NCI-H2029 (cell line): ENCODE measurements at regions not wholly inside any gene's neighbourhood (a gene's known extent, or its start where the extent isn't known, plus 50 kb on each side); places are given as distances from the start of the nearest gene placed in this dataset.

Experiments
- DNase-seq: peaks from one replicate; lab custom pipeline; 2025; lab: John Stamatoyannopoulos, UW

DNA sequence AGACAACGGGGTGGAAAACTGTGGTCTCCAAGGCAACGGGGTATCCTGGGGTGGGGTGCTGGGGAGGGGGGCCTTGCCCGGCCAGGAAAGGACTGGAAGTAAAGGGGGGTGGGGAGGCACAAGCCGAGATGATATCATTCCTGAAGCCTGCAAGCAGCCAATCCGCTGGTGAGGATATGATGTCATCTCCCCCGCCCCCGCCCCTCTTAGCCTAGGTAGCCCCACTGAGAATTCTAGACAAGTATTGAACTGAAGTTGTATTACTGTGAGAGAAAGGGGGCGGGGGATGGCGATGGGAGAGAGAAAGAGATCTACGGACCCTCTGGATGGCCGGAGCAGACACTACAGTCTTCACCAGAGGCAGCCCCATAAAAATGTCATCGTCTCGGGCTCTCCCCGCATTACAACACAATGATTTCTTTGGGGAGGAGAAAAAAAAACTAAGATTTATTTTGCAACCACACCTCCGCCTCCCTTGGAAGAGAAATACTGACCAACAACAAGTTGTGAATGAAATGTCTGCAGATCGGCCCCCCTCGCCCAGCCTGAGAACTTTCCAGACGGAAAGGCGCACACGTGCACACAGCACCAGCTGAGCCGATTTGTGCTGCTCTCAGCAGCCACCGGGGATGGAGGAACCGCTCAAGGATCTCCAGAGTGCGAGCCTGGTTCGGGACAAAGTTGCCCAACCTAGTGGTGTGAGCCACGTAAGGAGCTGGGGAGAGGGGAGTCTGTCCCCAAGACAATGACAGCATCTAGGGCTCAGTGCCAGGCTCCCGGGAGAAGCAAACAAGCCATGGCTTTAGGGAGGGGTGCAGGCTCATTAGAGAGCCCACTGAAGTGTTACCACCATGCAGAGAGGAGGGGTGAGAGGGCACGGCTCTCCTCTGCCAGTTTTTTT lies 222.1 kb downstream of the SOX9 start:
- DNase-seq = no peak

DNA sequence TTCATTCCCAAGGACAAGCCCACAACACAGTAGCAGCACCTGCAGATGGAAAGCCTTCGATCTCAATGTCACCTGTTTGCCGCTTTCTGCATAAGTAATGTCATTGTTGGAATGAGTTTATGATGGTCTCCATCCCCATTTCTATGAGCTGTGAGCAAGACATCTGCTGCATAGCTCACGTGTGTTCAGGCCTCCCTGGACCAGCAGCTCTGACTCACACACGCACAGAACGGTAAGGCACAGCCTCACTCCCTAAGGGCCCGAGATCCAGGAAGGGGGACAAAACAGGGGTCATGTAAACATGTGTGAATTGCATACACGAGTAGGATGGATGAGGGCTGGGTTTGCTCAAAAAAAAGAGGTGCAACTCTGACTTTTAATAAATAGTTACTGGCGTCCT lies 223.1 kb downstream of the SOX9 start:
- no peak for DNase-seq

DNA sequence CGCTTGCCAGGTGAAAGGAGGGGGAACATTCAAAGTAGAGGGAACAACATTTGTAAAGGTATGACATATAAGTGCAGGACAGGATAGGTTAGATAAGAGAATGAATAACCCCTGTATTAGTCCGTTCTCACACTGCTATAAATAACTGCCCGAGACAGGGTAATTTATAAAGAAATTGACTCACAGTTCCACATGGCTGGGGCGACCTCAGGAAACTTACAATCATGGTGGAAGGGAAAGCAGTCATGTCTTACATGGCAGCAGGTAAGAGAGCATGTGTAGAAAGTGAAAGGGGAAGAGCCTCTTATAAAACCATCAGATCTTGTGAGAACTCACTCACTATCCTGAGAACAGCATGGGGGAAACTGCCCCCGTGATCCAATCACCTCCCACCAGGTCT lies 223.8 kb downstream of the SOX9 start:
- no peak for DNase-seq

DNA sequence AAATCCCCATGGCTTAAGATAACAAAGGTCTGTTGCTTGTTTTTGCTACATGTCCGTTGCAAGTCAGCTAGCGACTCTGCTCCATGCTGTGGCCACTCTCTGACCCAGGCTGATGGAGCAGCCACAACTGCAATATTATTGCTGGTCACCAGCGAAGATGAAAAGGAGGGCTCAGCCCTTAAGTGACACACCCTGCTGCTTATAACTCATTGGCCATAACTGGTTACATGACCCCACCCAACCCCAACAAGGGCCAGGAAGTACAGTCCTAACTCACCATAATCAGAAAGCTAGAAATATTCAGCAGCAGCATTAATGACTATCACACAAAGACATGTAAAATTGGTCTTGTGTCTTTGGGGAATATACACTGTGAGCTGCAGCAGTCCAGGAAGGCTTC lies 224.3 kb downstream of the SOX9 start:
- no peak for DNase-seq

DNA sequence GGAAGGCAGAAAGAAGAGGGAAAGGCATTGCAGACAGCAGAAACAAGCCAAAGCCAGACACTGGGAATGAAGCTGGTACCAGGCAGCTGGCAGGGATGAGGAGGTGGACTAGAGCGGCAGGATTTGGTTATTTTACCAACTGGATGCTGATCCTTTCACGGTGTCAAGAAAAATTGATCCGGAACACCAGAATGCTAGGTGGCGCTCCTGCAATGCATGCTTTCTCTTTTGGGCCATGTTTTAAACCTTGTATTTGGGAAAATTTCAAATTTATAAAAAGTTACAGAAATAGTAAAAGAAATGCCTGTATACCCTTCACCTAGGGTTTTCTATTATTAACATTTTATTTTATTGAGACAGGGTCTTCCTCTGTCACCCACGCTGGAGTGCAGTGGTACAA lies 224.7 kb downstream of the SOX9 start:
- no peak for DNase-seq

DNA sequence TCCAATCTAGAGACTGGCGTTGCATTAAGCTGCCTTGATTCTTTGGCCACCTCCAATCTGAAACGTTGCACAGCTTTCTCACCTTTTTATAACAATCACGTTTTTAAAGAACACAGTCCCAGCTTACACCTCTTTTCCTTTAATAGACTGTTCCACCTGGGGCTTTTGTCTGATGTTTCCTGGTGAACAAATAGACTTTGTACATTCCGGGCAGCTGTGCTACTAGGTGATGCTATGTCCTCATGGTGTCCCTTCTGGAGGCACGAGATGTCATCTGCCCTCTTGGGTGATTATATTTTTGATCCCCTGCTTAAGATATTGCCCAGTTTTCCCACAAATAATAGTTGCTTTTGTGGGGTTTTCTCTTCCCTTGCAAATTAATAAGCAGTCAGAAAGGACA lies 225.5 kb downstream of the SOX9 start:
- DNase-seq = no peak

DNA sequence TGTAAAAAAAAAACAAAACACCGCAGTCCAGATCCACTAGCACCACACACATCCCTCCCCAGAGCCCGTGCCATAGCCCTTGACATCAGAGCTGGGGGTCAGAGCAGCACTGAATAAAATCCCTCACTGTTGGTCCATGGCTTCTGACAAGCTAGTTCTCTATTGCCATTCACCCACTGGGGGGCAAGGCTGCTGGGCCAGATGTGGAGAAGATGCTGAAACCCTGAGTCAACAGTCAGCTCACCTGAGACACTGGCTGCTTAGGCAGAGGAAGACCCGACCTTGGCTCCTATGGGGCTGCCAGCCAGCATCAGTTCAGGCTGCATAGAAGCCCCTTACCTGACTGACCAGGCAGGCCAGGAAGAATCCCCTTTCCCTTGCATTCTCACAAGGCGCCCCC lies 228.2 kb downstream of the SOX9 start:
- DNase-seq = no peak

DNA sequence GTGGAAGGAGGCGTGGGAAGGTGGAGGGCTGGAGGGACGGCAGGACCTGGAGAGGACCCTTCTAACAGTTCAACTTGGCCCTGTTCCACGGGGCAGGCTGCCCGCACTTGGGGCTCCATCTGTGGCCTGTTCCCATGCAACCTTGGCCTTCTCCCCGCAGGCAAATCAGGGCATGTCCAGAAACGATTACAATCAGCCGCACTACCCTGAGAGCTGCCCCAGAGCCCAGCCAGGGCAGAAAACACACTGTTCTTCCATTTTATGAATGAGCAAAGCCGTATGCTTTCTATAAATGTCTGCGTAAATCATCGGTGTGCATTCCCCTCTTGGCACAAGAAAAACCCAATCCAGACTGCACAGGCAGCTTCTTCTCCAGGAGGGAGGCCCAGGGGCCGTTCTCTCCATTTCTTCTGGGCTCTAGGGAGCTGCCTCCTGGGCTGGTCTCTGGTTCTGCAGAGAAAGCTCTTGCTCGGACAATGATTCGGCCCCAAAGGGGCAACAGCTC lies 228.7 kb downstream of the SOX9 start:
- no peak for DNase-seq

DNA sequence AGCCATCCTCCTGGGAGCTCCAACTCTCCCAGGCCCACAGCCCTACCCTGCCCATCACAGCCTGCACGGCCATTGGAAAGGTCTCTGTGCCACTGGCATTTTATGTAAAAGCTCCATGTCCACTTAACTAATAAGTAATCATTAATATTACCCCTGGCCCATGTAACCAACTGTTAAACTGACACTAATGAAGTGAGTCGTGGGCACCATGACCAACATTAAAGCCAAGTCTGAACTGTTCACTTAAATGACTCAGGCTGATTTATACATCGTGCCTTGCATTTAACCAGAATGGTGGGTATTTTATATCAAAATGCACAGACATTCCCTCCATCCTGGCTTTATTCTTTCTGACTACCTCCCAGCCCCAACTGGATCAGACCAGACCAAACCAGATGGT lies 229.3 kb downstream of the SOX9 start:
- DNase-seq = no peak

DNA sequence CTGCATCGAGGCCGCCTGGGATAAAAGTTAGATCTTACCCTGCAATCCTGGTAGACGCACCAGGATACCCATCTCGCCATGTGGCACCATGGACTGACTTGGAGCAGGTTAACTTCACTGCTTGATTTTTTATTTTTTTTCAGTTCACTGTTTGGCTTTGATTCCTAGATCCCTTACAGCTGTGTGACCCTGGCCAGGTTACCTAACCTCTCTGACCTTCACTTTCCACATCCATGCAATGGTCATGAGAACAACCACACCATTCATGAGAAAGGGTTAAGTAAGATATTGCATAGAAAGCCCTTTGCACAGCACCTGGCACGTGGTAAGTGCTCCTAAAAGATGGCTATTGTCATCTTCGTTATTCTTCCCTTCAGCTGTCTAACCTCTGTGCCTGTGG lies 230.5 kb downstream of the SOX9 start:
- no peak for DNase-seq

DNA sequence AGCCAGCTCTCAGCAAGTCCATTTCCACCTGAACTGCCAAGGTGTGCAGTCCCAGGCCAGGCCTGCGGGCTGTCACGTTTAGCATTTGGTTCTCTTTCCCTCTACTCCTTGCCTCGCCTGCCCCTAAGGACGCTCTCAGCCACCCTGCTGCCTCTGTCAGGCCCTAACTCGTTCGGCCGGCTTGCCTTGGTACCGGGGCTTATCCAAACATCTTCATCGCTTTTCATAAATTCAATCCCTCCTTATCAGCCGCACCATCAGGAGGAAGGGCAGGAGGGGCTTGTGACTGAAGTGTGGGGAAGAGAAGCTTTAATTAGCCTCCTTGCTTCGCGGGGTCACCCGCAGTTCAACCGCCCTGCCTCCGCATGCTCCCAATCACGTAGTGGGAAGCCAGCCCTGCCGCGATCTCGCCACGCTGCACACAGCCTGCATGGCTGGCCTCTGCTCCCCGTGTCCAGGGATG lies 231.1 kb downstream of the SOX9 start:
- no peak for DNase-seq

DNA sequence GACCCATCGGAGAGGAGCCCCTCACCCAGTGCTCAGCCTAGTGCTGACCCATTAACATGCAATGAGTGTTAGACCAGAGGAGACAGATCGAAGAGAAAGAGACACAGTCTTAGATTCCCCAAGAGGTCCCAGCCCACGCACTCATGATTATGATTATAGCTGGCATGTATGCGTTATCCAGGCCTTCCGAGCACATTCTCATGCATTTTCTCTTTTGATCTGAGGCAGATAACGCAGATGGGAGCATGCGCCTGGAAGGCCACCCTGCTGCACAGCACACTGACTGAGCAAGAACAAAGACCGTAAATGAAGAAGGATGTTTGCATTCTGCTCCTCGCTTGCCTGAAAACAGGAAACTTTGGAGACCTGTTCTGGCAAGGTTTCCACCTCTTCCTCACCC lies 232.7 kb downstream of the SOX9 start:
- DNase-seq = no peak

DNA sequence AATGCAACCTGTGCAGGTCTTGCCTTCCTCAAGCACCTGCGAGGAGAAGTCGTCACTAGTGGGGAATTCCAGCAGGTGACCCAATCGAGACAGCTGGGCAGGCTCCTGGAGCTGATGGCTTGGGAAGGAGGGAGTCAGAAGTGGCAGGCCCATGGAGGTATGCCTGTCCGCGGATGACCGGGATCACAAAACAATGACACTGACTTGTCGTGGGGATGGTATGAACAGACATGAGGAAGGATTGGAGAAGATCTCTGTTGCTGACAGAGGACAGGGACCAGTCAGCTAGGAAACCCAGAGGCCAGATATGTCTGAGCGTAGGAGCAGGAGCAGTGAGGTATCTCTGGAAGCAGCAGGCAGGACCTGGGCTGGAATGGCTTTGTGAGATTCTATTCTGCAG lies 233.3 kb downstream of the SOX9 start:
- DNase-seq = no peak

DNA sequence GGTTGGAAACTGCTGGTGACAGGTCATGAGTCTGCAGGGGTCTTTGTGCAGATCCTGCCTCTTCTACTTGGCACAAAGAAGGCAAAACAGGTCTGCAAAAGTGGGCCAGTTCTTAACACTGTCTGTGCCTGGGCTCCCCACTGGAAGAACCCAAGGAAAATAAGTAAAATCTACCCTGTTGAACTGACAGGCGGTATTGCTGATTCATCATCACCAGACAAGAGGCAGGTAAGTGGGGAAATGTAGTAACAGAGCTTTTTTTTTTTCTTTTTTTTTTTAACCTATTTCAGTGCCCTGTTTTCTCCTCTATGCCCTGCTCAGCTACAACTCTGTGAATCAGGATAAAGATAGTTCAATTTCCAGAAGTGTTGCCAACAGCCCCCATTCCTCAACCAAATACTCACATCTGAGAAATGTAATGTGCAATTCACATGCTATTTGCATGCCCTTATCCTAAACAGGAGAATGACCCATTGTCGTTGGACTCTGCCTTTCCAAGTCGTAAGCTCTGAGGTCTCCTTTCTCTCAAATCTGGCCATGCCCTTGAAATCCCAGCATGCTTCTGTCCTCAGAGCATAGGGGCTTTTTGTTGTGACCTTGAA lies 237.0 kb downstream of the SOX9 start:
- no peak for DNase-seq

DNA sequence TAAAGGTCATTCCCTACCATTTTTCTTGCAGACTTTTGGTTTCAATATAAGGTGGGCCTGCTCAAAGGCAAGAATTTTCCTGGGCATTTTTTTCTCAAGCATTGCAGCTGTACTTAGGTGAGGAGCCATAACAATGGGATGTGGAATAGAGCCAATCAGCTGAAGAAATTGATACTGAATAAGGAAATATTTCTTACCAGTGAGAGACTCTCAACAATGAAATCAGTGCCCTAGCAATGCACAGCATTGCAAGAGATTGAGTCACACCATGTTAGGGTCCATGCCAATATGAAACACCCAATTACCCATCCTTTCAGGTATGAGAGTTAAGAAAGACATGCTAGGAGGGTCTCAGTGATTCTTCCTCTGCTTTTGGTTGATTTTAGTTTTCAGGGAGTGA lies 237.6 kb downstream of the SOX9 start:
- DNase-seq = no peak

DNA sequence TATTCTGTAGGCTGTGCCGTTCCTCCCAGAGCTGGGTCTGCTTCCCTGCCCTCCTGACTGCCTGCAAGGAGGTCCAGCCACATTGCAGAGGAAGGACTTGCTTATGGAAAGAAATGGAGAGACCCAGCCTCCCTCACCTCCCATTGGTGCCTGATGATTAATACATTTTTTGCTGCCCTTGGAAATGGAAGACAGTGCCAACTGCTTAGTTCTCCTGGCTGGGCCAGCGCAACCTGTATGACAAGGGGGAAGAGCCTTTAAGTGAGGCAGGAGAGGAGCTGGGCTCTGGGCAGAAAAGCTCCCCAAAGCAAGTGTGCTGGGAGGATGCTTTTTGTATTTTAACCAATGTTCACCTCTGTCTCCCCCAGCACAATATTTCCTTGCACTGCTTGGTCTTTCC lies 238.5 kb downstream of the SOX9 start:
- DNase-seq = no peak

DNA sequence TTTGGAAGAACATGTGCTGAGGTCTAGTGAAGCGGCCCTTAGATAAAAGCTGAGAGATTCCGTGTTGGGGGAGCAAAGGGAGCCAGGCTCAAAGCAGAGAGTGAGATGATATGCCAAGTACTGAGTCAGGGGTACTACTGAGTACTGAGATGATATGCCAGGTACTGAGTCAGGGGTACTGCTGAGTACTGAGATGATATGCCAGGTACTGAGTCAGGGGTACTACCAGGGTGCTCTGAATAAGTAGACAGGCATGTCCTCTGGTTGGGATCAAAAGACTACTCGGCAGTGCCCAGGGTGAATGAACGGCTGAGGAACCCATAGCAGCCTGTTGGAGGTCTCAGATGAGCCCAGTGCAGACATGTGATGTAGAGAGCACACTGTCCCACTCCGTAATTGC lies 239.0 kb downstream of the SOX9 start:
- no peak for DNase-seq

DNA sequence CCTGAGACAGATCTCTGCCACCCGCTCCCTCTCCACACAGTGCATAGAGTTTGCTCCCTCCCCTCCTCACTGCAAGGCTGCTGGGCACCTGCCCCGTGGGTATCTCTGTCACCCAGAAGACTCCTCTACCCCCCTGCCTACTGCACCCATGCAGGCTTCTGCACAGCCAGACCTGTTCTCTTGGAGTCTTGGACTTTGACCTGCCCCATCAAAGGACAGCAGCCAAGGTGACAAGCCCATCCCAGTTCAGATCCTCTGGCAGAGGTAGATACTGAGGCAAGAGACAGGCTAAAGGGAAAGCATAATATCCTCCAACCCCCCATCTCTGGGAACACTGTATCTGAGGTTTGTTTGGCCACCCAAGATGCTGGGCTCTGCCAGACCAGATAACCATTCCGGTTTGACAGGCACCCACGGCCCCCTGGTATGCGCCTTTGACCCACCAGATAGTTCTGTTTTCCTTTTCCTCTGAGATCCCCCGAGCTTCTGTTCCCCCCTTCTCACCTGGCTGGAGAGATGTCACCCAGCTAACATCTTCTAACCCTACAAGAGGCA lies 239.6 kb downstream of the SOX9 start:
- no peak for DNase-seq

DNA sequence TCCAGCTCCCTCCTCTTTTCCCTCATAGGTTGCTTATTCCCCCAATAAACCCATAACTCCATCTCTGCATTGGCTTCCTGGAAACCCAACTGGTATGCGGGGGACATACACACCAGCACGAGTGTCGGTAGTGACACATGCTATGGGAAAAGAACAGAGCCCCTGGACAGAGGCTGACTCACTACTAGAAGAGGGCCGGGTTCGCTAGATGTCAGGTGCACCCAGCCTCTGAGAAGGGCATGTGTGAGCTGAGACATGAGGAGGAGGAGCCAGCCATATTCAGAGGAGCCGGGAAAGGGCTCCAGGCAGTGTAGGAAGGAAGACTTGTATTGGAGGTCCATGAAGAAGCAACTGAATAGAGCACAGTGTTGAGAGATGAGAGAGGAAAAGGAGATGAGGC lies 241.1 kb downstream of the SOX9 start:
- no peak for DNase-seq

DNA sequence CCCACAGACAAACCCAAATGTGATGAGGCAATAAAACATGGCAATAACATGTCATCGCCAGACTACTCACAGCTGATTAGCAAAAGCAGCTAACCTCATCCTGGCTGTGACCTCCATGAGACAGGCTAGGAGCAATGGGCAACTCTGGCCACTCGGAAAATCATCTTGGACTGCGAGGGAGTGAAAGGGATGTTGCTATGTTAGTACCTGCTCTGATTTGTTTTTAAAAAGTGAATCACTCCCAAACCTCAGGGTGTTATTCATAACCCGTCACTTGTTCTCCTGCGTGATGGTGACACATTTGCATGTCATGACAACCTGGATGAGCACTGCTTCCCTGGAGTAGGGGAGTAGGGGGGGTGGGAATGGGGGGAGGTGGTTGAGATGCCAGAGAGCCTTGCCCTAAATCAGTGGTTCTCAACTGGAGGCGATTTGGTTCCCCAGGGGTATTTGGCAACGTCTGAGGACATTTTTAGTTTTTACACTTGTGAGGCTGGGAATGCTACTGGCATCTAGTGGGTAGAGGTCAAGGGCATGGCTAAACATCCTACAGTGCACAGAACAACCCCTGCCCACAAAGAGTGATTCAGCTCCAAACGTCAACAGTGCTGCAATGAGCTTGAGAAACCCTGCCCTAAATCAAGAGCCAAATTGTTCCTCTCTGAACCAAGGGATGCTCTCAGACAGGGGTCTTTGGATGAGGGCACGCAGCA lies 241.7 kb downstream of the SOX9 start:
- DNase-seq = no peak

DNA sequence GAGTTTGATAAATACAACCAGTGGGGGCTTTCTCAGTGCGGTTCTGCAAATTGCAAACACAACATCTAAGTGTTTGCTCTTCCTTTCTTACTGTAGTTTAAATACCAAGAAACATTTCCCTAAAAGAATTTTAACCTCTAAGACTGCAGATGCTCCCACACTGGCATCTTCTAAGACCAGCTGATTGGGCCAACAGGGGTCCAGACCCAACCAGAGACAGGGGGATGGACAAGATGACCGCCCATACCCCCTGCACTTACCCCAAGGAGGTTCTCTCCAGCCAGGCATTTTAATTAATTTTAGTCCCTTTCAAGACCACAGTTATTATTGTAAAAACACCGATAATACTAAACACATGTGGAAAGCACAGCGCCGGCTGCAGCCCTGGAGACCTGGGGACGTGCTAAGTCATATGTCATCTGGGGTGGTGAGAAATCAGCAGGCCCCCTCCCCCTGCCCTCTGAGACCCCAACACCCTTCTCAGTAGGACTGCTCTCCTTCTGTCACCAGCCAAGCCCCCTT lies 242.3 kb downstream of the SOX9 start:
- DNase-seq = no peak

DNA sequence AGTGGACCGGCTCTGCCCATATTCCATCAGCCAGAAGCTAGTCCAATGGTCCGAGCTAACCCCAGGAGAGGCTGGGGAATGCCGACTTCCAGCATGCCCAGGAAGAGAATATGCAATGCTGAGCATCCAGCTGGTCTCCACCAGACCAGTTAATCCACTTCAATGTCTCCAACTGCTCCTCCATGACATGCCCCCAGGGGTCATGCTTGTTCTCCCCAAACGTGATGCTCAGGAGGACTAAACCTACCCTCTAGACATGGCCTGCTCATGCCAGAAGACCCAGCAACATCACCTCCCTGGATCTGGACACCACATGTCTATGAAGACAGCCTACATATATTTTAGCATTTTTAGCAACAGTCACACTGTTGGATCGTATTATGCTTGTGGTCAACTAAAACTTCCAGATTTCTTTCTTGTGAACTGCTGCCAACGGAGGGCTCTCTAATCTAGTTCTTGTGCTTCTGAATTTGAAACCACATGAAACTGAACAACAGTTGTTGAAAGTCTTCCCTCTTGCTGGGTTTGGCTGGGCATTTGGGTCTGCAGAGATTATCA lies 245.1 kb downstream of the SOX9 start:
- DNase-seq = no peak
